ENCODE measurements at regions not wholly inside any gene's neighbourhood (a gene's known extent, or its start where the extent isn't known, plus 50 kb on each side); places are given as distances from the start of the nearest gene placed in this dataset.
A peak's percentile ranks its signal among the peaks of the same experiment; 100 is the strongest.

DNA sequence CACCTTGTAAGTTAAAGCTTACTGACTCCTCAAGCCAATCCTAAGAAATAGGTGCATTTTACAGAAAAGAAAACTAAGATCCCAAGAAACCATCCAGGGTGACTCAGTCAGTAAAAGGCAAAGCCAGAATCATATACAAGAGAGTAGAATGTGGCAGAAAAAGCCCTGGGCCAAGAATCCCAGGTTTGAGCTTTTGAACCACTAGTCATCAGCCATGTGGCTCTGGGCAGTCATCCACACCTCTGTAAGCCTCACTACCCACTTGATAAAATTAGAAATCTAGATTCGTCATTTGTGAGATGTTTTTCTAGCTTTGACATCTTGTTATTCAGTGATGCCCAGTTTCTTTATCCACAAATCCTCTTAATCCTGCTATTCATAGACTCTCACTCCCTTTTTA is 122.2 kb upstream of the PDE5A start:
- no peak for ATAC-seq
- no peak for DNase-seq (ENCODE audit: low spot score)

DNA sequence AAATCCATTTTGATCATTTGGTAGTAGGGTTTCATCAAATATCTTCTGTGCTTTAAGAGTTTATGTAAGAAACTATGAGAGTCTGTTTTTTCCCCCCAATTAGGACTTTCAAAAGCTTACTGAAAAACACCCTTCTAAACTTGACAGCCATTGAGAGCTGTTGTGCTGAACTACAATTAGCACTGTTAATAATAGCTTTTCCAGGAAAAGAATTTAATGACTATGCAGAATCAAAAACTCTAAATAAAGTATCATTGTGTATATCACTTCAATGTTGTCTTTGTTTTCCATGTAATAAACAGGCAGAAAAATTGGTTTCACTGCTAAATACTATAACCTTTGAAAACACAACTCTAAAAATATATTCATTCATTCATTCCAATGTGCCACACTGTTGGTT is 121.4 kb upstream of the PDE5A start:
- DNase-seq (ENCODE audit: low spot score) (no peak), ATAC-seq (no peak)

- no peak for ATAC-seq
- no peak for DNase-seq (ENCODE audit: low spot score)
Measured at GRCh38 chr4:119748853-119749252, 120.2 kb upstream of the PDE5A start.

DNA sequence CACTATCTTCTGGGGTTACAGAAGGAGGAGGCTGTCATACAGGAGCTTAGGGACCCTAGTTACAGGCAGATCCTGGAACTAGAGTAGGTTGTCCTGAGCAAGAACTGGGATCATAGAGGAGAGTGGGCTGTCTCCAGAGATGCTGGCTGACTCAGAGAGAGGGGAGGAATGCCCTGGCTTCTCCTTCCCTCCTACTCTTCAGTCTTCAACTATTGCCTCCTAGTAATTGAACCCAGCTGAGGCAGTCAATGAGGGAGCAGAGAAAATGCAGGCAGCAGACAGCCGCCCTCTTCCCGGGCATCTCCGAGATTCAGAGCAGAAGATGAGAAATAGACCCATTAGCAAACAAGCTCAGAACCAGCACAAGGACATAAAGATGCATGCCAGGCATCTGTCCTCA is 118.3 kb upstream of the PDE5A start:
- DNase-seq (ENCODE audit: low spot score) (no peak), ATAC-seq (no peak)

- no peak for ATAC-seq
- no peak for DNase-seq (ENCODE audit: low spot score)
Measured at GRCh38 chr4:119745351-119745750, 116.7 kb upstream of the PDE5A start.

DNA sequence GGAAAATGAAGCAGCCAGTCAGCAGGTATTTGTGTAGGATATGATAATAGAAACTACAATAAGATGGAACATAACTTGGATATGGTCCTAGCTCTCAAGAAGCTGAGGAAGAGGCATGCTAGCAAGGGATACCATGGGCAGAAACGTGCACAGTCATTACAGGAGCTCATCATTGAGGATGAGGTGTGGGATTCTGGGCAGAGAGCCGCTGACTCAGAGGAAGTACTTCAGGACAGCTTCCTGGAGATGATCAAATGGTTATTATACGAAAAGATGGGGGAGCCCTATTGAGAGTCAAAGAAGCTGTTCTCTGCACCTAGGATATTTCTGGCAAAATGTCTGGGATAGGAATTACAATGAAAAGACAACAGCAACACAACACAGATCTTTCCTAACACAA is 116.0 kb upstream of the PDE5A start:
- DNase-seq (ENCODE audit: low spot score) = no peak

GRCh38 chr4:119743644-119744043 is 115.0 kb upstream of the PDE5A start:
- ATAC-seq (no peak), DNase-seq (ENCODE audit: low spot score) (no peak)

More for the DNA sequence above, 116.0 kb upstream of the PDE5A start:
- no peak for ATAC-seq

- no peak for DNase-seq (ENCODE audit: low spot score)
- ATAC-seq = no peak
Measured at GRCh38 chr4:119739796-119740195, 111.2 kb upstream of the PDE5A start.

- ATAC-seq (no peak), DNase-seq (ENCODE audit: low spot score) (no peak)
Measured at GRCh38 chr4:119738901-119739300, 110.3 kb upstream of the PDE5A start.

DNA sequence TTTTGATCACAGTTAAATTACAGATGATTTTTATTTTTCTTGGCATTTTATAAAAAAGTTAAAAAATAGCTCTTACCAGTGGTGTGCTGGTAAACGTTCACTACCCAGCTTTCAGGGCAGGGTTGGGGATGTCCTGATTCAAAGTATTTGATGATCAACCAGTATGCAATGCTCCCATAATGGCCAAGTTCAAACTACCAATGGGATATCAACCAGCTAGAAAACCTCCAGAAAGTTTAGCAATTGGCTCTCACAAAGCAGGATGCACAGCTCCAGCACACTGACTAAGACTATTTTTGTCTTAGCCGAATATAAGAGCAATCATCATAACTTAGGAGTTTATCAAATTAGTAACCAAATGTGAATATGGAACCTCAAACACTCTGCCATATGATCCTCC is 108.0 kb upstream of the PDE5A start:
- DNase-seq (ENCODE audit: low spot score) (no peak), ATAC-seq (no peak)

DNA sequence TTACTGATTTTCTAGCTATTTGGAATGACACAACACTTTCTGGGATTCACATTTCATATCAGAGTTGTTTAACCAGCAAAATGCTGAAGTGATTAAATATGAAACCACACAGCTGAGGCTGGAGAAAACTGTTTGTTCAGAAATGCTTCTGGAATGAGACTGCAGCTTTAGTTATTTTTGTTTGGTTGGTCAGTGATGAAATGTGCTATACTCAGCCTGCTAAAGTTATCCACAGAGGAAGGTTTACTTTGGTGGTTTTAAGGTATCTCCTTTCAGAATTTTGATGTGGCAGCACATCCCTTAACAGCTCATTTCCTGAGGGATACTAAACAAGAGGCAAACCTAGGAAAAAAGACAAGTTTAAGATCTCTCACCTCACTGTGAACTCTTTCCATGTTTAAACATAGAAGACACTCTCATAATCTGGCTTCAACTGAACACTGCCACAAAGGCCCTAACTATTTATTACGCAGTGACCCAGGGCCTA is 106.6 kb upstream of the PDE5A start:
- ATAC-seq = no peak
- DNase-seq (ENCODE audit: low spot score) = no peak

- ATAC-seq (no peak), DNase-seq (ENCODE audit: low spot score) (no peak)
Measured at GRCh38 chr4:119733431-119733830, 104.8 kb upstream of the PDE5A start.

GRCh38 chr4:119731778-119732177 is 103.2 kb upstream of the PDE5A start:
- no peak for DNase-seq (ENCODE audit: low spot score)
- ATAC-seq = peak; percentile 30

DNA sequence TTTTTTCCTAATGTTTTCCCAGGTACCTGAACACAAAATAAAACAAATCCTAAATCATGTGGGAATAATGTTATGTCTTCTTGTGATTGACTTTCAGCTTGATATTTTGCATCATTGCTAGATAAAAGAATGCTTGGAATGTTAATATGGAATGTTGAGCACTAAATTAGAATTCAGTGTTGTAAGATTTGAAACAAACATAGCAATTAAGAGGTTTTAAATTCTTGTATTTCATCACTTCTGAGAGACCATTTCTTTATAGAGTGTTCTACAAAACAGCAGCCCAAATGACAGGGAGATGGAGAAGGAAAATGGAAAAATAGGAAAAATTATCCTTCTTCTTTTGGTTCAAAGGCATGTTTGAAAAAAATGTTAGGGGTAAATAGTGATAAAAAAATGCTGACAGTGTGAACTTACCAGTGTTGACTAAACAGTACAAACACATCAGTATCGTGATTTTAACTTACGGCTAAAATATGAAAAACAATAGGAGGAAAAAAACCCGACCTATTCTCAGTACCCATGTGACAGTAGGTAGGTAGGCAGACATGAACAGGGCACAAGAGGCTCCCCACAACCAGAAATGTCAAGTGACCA is 102.6 kb upstream of the PDE5A start:
- ATAC-seq = no peak
- no peak for DNase-seq (ENCODE audit: low spot score)

GRCh38 chr4:119730671-119730950 is 102.0 kb upstream of the PDE5A start:
- DNase-seq (ENCODE audit: low spot score) (no peak), ATAC-seq (no peak)

DNA sequence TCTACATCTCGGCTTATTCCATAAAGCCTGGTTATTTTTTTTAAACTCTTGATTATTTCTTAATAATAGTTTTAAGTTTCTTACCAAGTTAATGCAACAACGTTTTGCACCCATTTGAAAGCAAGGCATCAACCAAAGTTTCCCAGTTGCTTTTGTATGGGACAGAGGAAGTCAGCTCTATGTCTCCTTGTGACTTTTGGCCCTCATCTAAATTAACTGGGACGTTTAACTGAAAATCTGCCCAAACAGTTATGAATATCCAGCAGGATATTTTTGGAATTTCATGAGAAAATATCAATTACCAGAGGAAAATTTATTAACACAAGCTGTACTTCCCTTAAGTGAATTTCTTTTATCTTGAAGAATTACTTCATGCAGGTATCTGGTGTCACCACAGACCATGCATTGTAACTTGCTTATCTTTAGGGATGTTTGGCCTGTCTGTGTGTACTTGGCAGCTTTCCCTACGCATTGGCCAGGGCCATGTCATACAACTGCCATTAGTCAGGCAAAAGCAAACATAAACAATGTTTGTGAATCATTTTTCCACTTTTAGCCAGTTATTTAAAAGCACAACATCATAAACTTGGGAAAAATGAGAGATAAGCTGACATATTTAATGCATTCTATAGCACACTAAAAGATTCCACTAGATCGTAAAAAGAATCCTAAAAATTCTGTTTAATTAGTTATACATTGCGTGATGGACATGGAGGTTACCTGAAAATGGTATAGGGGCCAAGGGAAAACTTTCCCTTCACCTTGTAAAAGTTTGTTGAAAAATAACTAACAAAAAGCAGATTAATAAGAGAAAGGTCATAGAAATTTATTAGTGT is 101.4 kb upstream of the PDE5A start:
- peak; percentile 85 for ATAC-seq
- peak; percentile 58 for DNase-seq (ENCODE audit: low spot score)

GRCh38 chr4:119728692-119729593 is 100.3 kb upstream of the PDE5A start:
- DNase-seq (ENCODE audit: low spot score) (no peak), ATAC-seq (no peak)

DNA sequence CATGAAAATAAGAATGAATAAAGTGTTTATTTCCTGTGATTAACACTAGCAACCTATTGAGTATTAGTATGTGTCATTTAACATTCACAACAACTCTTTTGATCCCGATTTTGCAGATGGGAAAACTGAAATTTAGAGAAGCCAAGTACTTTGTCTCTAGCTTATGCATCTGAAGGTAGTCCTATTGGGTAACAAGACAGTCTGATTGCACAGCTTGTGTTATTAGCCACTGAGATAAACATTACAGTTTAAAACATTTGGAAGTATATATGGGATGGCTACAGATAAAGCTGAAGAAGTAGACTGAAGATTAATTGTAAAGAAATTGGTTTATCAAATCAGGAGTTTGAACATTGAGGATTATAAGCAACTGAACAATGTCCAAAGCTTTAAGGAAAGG is 99.6 kb upstream of the PDE5A start:
- DNase-seq (ENCODE audit: low spot score) = no peak
- ATAC-seq = no peak

- ATAC-seq (no peak), DNase-seq (ENCODE audit: low spot score) (no peak)
Measured at GRCh38 chr4:119726505-119726904, 97.9 kb upstream of the PDE5A start.

GRCh38 chr4:119725688-119726330 is 97.2 kb upstream of the PDE5A start:
- DNase-seq (ENCODE audit: low spot score) = no peak
- ATAC-seq = no peak

DNA sequence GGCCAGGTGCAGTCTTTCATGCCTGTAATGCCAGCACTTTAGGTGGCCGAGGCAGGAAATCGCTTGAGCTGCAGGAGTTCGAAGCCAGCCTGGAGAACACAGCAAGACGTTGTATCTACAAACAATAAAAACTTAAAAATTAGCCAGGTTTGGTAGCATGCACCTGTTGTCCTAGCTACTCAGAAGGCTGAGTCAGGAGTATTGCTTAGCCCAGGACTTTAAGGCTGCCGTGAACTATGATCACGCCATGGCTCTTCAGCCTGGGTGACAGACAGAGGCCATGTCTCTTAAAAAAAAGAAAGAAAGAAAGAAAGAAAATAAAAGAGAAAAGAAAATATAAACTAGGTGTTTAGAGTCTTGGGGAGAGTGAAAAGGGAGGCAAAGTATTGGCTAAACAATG is 96.4 kb upstream of the PDE5A start:
- ATAC-seq (no peak), DNase-seq (ENCODE audit: low spot score) (no peak)
